CD4-positive, alpha-beta T cell treated with Interferon alpha-2 for 1 hour (primary cell): ENCODE measurements at regions not wholly inside any gene's neighbourhood (a gene's known extent, or its start where the extent isn't known, plus 50 kb on each side); places are given as distances from the start of the nearest gene placed in this dataset.
A peak's percentile ranks its signal among the peaks of the same experiment; 100 is the strongest.

ENCODE experiments used
- DNase-seq, 2 donors: peaks; one replicate each; pipeline ENCODE4 v3.0.0-alpha.2; 2020 to 2022

GRCh38 chr13:40376867-40377535, 289.4 kb downstream of the FOXO1 start:
- no peak for DNase-seq

- no peak for DNase-seq
Measured at GRCh38 chr13:40377783-40378182, 288.7 kb downstream of the FOXO1 start.

- DNase-seq, result no peak
Measured at GRCh38 chr13:40379196-40379595, 287.2 kb downstream of the FOXO1 start.

GRCh38 chr13:40379794-40380578, 286.5 kb downstream of the FOXO1 start:
- DNase-seq, result no peak

GRCh38 chr13:40381935-40382764, 284.3 kb downstream of the FOXO1 start:
- DNase-seq, result no peak

- no peak for DNase-seq
Measured at GRCh38 chr13:40383132-40383531, 283.3 kb downstream of the FOXO1 start.

GRCh38 chr13:40383885-40384284, 282.6 kb downstream of the FOXO1 start:
- peak in 1 of 2 donors; percentile 22 for DNase-seq

- no peak for DNase-seq
Measured at GRCh38 chr13:40384976-40385857, 281.2 kb downstream of the FOXO1 start.

- DNase-seq, result no peak
Measured at GRCh38 chr13:40385858-40386180, 280.6 kb downstream of the FOXO1 start.

GRCh38 chr13:40386586-40386985, 279.9 kb downstream of the FOXO1 start:
- DNase-seq, result no peak

GRCh38 chr13:40387775-40388174, 278.7 kb downstream of the FOXO1 start:
- no peak for DNase-seq

GRCh38 chr13:40388617-40389016, 277.8 kb downstream of the FOXO1 start:
- peak; percentile 84 to 90 for DNase-seq

- peak; percentile 49 to 72 for DNase-seq
Measured at GRCh38 chr13:40389081-40389641, 277.3 kb downstream of the FOXO1 start.

- DNase-seq, result no peak
Measured at GRCh38 chr13:40390401-40390916, 276.0 kb downstream of the FOXO1 start.

GRCh38 chr13:40391788-40392187, 274.7 kb downstream of the FOXO1 start:
- DNase-seq, result no peak

GRCh38 chr13:40394304-40394985, 272.0 kb downstream of the FOXO1 start:
- DNase-seq, result peak in 1 of 2 donors; percentile 21

GRCh38 chr13:40398065-40398464, 268.4 kb downstream of the FOXO1 start:
- DNase-seq, result no peak

- DNase-seq, result no peak
Measured at GRCh38 chr13:40399756-40400155, 266.7 kb downstream of the FOXO1 start.

- DNase-seq, result peak; percentile 43 to 83
Measured at GRCh38 chr13:40401911-40402776, 264.3 kb downstream of the FOXO1 start.

GRCh38 chr13:40402931-40403431, 263.5 kb downstream of the FOXO1 start:
- no peak for DNase-seq
